Panc1 (cell line): ENCODE measurements at regions not wholly inside any gene's neighbourhood (a gene's known extent, or its start where the extent isn't known, plus 50 kb on each side); places are given as distances from the start of the nearest gene placed in this dataset.

Experiments
- ATAC-seq: fragments of 200-7000 bp; cut with Tn5 transposase; 2 replicates; pipeline ENCODE4 v1.9.1; 2020; ENCODE audit warnings: mild to moderate bottlenecking, moderate library complexity
- BruUV-seq: library from RNA; stranded (reverse); fragments of 400-500 nt; replicated peaks from 2 replicates; lab custom pipeline; 2021; lab: Mats Ljungman, UMichigan
- CTCF ChIA-PET: fragments of 300-600 bp; sonication (Branson Sonifier 250); formaldehyde crosslinking; loops from one replicate; lab custom pipeline; 2022; ENCODE audit warnings: antibody characterized with exemption; lab: Charles Lee
- POLR2A ChIA-PET: fragments of 300-600 bp; sonication (Branson Sonifier 250); formaldehyde crosslinking; loops from one replicate; lab custom pipeline; 2022; ENCODE audit warnings: antibody characterized with exemption; lab: Charles Lee
- DNase-seq: peaks from one replicate; pipeline ENCODE4 v3.0.0-alpha.2; 2010; ENCODE audit warnings: low read depth, low spot score
- H3K27ac ChIP-seq: 2 replicates; pipeline ENCODE4 v1.5.1; 2011; ENCODE audit warnings: mild to moderate bottlenecking, low read length, inconsistent platforms
- H3K27me3 ChIP-seq: fragments of 200-500 bp; sonication (Bioruptor generic); 2 replicates; pipeline ENCODE4 v1.6.0; 2014; ENCODE audit warnings: low read length, inconsistent platforms; ENCODE audit not compliant: control insufficient read depth, insufficient read depth
- H3K36me3 ChIP-seq: fragments of 200-500 bp; sonication (Bioruptor generic); 2 replicates; pipeline ENCODE4 v1.5.1; 2014; ENCODE audit warnings: inconsistent platforms, mild to moderate bottlenecking, low read length, moderate library complexity; ENCODE audit not compliant: control insufficient read depth, insufficient read depth
- H3K4me1 ChIP-seq: 2 replicates; pipeline ENCODE4 v1.5.1; 2011; ENCODE audit warnings: inconsistent platforms, mild to moderate bottlenecking, low read length, moderate library complexity; ENCODE audit not compliant: control insufficient read depth, insufficient read depth
- H3K4me3 ChIP-seq, 2 experiments: 2 replicates each; pipeline ENCODE4 v1.5.1; 2011 to 2012; ENCODE audit warnings: low read depth in 2 of 2, low read length in 2 of 2, mild to moderate bottlenecking in 2 of 2, inconsistent platforms in 1 of 2, moderate library complexity in 1 of 2
- H3K9me3 ChIP-seq: fragments of 200-500 bp; sonication (Bioruptor generic); 2 replicates; pipeline ENCODE4 v1.5.1; 2014; ENCODE audit warnings: low read depth, mild to moderate bottlenecking, inconsistent platforms, low read length, moderate library complexity; ENCODE audit not compliant: control insufficient read depth, insufficient read depth
- POLR2AphosphoS5 ChIP-seq: IDR thresholded peaks from 2 replicates; pipeline ENCODE4 v1.6.1; 2012; ENCODE audit warnings: mild to moderate bottlenecking, low read depth, low read length, moderate library complexity
- SIN3A ChIP-seq: IDR thresholded peaks from 2 replicates; pipeline ENCODE4 v1.6.1; 2012; ENCODE audit warnings: low read depth, mild to moderate bottlenecking, low read length, moderate library complexity, borderline replicate concordance; ENCODE audit not compliant: insufficient read depth
- TCF7L2 ChIP-seq: IDR thresholded peaks from 2 replicates; pipeline ENCODE4 v1.6.1; 2011; ENCODE audit warnings: mild to moderate bottlenecking, low read depth, low read length, inconsistent platforms
- in situ Hi-C: cut with HindIII; loops from 2 replicates; pipeline ENCODE4 v1.10.0; 2016; ENCODE audit warnings: low sequenced_read_pairs, low pct_unique_long_range_greater_than_20kb
- intact Hi-C: fragments of 100-400 bp; cut with micrococcal nuclease; formaldehyde crosslinking; loops from one replicate; pipeline ENCODE4 v1.10.0; 2022; ENCODE audit not compliant: unreplicated experiment
- TF ChIP-seq, protein P1 (sequence below), 2 experiments: IDR thresholded peaks; 2 replicates each; pipeline ENCODE4 v1.6.1; 2011 to 2012; ENCODE audit warnings: low read depth in 2 of 2, control low read depth in 1 of 2, low read length in 1 of 2, mild to moderate bottlenecking in 1 of 2, moderate library complexity in 1 of 2; ENCODE audit not compliant: insufficient read depth in 1 of 2
- TF ChIP-seq, protein P2 (sequence below): fragments of 450-650 bp; IDR thresholded peaks from 2 replicates; pipeline ENCODE4 v1.5.1; 2017; ENCODE audit warnings: mild to moderate bottlenecking

DNA sequence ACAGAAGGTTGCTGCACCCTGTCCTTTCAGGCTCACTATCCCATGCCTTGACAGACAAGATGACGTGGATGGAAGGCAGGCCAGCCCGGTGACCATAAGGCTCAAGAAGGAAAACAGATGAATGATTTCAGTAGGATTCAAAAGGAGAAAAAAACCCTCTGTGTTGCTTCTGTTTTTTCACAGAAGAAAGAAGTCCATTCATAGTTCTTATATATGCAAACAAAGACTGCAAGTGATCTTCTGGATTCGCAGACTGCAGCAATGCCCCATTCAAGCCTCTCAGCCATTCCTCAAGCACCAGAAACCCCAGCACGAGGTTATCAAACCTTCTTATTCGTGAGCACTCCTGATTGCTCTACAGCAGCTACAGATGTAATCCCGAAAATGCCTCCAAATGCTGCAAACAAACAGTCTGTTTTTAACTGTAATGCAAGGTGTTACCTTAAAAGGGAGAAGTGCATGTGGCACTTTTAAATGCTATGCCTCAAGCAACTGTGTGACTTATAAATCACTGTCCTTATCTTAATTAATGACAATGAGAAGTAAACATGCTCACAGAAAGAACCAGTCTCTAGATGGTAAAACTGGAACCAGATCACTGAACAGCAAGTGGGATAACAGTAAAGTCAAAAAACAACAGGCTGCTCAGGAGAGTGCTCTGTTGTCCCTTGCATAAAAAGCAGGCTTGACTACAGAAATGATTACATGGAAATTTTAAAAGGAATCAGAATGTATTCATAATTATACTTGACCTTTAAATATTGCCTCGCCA lies 173.9 kb downstream of the HHIPL2 start:
- no peaks in the 10 kb centered on the region for H3K4me1 ChIP-seq
- DNase-seq, result no peak
- CTCF ChIA-PET, result no interaction called here
- H3K36me3 ChIP-seq, result no peaks in the 10 kb centered on the region
- POLR2A ChIA-PET, result no interaction called here
- no TSS peak for BruUV-seq
- ATAC-seq, result no peak
- intact Hi-C loops, result no loop called here
- H3K27me3 ChIP-seq, result no peaks in the 10 kb centered on the region
- H3K9me3 ChIP-seq, result no peaks in the 10 kb centered on the region
- no peak overlapping the region for H3K4me3 ChIP-seq
- in situ Hi-C loops, result no loop called here
- no peak overlapping the region for H3K27ac ChIP-seq
- TF ChIP-seq, protein P1, sequence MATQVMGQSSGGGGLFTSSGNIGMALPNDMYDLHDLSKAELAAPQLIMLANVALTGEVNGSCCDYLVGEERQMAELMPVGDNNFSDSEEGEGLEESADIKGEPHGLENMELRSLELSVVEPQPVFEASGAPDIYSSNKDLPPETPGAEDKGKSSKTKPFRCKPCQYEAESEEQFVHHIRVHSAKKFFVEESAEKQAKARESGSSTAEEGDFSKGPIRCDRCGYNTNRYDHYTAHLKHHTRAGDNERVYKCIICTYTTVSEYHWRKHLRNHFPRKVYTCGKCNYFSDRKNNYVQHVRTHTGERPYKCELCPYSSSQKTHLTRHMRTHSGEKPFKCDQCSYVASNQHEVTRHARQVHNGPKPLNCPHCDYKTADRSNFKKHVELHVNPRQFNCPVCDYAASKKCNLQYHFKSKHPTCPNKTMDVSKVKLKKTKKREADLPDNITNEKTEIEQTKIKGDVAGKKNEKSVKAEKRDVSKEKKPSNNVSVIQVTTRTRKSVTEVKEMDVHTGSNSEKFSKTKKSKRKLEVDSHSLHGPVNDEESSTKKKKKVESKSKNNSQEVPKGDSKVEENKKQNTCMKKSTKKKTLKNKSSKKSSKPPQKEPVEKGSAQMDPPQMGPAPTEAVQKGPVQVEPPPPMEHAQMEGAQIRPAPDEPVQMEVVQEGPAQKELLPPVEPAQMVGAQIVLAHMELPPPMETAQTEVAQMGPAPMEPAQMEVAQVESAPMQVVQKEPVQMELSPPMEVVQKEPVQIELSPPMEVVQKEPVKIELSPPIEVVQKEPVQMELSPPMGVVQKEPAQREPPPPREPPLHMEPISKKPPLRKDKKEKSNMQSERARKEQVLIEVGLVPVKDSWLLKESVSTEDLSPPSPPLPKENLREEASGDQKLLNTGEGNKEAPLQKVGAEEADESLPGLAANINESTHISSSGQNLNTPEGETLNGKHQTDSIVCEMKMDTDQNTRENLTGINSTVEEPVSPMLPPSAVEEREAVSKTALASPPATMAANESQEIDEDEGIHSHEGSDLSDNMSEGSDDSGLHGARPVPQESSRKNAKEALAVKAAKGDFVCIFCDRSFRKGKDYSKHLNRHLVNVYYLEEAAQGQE (IDR thresholded peaks at IDR 0.05; ENCODE audit: insufficient read depth in 1 of 2, low read depth in 2 of 2, low read length in 1 of 2), result no peak
- TF ChIP-seq SIN3A (no peak), TCF7L2 (no peak), POLR2AphosphoS5 (no peak)
- TF ChIP-seq, protein P2, sequence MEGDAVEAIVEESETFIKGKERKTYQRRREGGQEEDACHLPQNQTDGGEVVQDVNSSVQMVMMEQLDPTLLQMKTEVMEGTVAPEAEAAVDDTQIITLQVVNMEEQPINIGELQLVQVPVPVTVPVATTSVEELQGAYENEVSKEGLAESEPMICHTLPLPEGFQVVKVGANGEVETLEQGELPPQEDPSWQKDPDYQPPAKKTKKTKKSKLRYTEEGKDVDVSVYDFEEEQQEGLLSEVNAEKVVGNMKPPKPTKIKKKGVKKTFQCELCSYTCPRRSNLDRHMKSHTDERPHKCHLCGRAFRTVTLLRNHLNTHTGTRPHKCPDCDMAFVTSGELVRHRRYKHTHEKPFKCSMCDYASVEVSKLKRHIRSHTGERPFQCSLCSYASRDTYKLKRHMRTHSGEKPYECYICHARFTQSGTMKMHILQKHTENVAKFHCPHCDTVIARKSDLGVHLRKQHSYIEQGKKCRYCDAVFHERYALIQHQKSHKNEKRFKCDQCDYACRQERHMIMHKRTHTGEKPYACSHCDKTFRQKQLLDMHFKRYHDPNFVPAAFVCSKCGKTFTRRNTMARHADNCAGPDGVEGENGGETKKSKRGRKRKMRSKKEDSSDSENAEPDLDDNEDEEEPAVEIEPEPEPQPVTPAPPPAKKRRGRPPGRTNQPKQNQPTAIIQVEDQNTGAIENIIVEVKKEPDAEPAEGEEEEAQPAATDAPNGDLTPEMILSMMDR, result no peak

DNA sequence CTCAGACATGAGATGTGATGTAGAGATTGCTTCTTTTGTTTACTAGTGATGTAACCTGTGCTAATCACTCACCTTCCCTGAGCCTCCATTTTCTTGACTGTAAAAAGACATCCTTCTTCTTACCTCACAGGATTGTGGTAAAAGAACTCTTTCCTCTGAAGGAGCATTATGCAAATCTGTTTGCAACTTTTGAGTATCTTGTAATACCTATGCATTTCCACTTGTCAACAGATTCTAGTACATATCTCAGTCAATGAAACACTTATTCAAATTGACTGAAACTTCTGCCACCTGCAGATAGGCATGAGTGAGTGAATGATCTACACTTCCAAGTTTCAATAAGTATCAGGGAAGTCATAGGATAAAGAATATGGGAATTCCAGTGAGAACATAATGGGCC lies 174.7 kb downstream of the HHIPL2 start:
- in situ Hi-C loops, result no loop called here
- ChIA-PET POLR2A (no interaction called here), CTCF (no interaction called here)
- no peak overlapping the region for H3K27ac ChIP-seq
- no peak overlapping the region for H3K4me3 ChIP-seq
- intact Hi-C loops, result no loop called here
- BruUV-seq, result no TSS peak
- TF ChIP-seq SIN3A, result no peak
- TF ChIP-seq POLR2AphosphoS5, result no peak
- TF ChIP-seq, protein P1 (IDR thresholded peaks at IDR 0.05; ENCODE audit: insufficient read depth in 1 of 2, low read depth in 2 of 2, low read length in 1 of 2), result no peak
- TF ChIP-seq TCF7L2, result no peak
- TF ChIP-seq, protein P2, result no peak
- no peaks in the 10 kb centered on the region for H3K9me3 ChIP-seq
- DNase-seq (no peak), ATAC-seq (no peak)
- H3K27me3 ChIP-seq, result no peaks in the 10 kb centered on the region
- H3K4me1 ChIP-seq, result no peaks in the 10 kb centered on the region
- H3K36me3 ChIP-seq, result no peaks in the 10 kb centered on the region
